Stimulated activated memory B cell treated with anti-CD40 and anti-IgM and Interleukin-4, amounts not matched to agents 10 μg/mL and 1 μg/mL and 100 μg/mL, for 72 hours (primary cell): ENCODE measurements at regions not wholly inside any gene's neighbourhood (a gene's known extent, or its start where the extent isn't known, plus 50 kb on each side); places are given as distances from the start of the nearest gene placed in this dataset.
"Not testable (repeated sequence)": the region's sequence is repeated elsewhere in the genome, so short reads cannot be mapped to it uniquely, and the experiment has no call there.

Experiments
- ATAC-seq: fragments of 150-1000 bp; cut with Tn5 transposase; 2 replicates; pipeline ENCODE4 v1.10.0; 2021
- H3K27ac Mint-ChIP-seq: one replicate; pipeline ENCODE4 v1.8.0; 2022; ENCODE audit warnings: mild to moderate bottlenecking, mixed read lengths
- H3K27me3 Mint-ChIP-seq: one replicate; pipeline ENCODE4 v1.8.0; 2022; ENCODE audit warnings: mixed read lengths
- H3K36me3 Mint-ChIP-seq: one replicate; pipeline ENCODE4 v1.8.0; 2022; ENCODE audit warnings: mixed read lengths
- H3K4me1 Mint-ChIP-seq: one replicate; pipeline ENCODE4 v1.8.0; 2022; ENCODE audit warnings: mixed read lengths
- H3K4me3 Mint-ChIP-seq: one replicate; pipeline ENCODE4 v1.8.0; 2022; ENCODE audit warnings: mild to moderate bottlenecking, moderate library complexity, mixed read lengths
- H3K9me3 Mint-ChIP-seq: one replicate; pipeline ENCODE4 v1.8.0; 2022; ENCODE audit warnings: mixed read lengths

DNA sequence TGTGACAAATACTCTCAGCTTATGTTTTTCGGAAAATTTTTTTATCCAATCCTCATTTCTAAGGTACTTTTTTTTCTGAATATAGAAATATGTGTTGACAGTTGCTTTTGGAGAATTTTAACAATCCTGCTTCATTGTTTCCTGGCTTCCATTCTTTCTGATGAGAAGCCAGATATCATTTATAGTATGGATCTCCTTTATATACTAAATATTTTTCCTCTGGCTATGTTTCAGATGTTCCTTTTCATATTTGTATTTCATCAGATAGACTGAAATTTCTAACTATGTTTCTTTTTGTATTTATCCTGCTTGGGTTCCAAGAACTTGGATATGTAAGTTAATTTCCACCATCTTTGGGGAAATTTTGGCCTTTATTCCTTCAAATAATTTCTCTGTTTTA is 138.9 kb upstream of the CDH11 start:
- peaks cover 11% of the 10 kb centered on the region for H3K9me3 Mint-ChIP-seq
- H3K27ac Mint-ChIP-seq, result no peak overlapping the region
- H3K36me3 Mint-ChIP-seq, result no peaks in the 10 kb centered on the region
- no peak overlapping the region for H3K4me3 Mint-ChIP-seq
- H3K27me3 Mint-ChIP-seq, result no peaks in the 10 kb centered on the region
- no peaks in the 10 kb centered on the region for H3K4me1 Mint-ChIP-seq
- no peak for ATAC-seq

DNA sequence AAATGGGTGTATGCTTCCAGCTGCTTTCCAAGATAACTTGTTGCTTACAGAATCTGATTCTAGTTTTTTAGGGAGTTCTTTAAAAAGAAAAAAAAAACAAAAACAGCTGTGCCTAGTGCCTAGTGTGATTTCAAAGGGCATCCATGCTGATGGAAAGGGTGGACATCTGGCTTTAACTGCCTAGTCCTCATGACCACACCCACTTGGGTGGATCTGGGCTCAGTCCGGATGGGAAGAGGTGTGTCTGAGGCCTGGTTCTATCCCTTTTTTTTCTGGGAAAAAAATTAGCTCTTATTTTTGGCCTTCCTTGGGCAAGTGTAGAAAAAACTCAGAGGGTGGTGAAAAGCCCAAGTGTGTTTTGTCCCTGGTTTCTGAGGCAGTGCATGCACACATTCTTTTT is 132.3 kb upstream of the CDH11 start:
- Mint-ChIP-seq H3K27me3 (no peaks in the 10 kb centered on the region), H3K4me1 (no peaks in the 10 kb centered on the region), H3K4me3 (no peak overlapping the region), H3K27ac (no peak overlapping the region), H3K9me3 (peaks cover 4% of the 10 kb centered on the region), H3K36me3 (no peaks in the 10 kb centered on the region)
- ATAC-seq, result no peak

GRCh38 chr16:65249768-65250167 is 127.9 kb upstream of the CDH11 start:
- no peaks in the 10 kb centered on the region for H3K36me3 Mint-ChIP-seq
- H3K27me3 Mint-ChIP-seq, result no peaks in the 10 kb centered on the region
- H3K9me3 Mint-ChIP-seq, result no peaks in the 10 kb centered on the region
- H3K4me3 Mint-ChIP-seq, result no peak overlapping the region
- H3K4me1 Mint-ChIP-seq, result no peaks in the 10 kb centered on the region
- no peak overlapping the region for H3K27ac Mint-ChIP-seq
- no peak for ATAC-seq

GRCh38 chr16:65244787-65245186 is 122.9 kb upstream of the CDH11 start:
- no peaks in the 10 kb centered on the region for H3K36me3 Mint-ChIP-seq
- H3K9me3 Mint-ChIP-seq, result no peaks in the 10 kb centered on the region
- no peaks in the 10 kb centered on the region for H3K27me3 Mint-ChIP-seq
- no peak overlapping the region for H3K4me3 Mint-ChIP-seq
- H3K4me1 Mint-ChIP-seq, result no peaks in the 10 kb centered on the region
- no peak for ATAC-seq
- no peak overlapping the region for H3K27ac Mint-ChIP-seq

- no peak overlapping the region for H3K4me3 Mint-ChIP-seq
- H3K4me1 Mint-ChIP-seq, result no peaks in the 10 kb centered on the region
- H3K27ac Mint-ChIP-seq, result no peak overlapping the region
- H3K36me3 Mint-ChIP-seq, result no peaks in the 10 kb centered on the region
- no peak for ATAC-seq
- no peaks in the 10 kb centered on the region for H3K27me3 Mint-ChIP-seq
- H3K9me3 Mint-ChIP-seq, result peaks cover 11% of the 10 kb centered on the region
Observed at GRCh38 chr16:65235339-65236177, 113.7 kb upstream of the CDH11 start.

DNA sequence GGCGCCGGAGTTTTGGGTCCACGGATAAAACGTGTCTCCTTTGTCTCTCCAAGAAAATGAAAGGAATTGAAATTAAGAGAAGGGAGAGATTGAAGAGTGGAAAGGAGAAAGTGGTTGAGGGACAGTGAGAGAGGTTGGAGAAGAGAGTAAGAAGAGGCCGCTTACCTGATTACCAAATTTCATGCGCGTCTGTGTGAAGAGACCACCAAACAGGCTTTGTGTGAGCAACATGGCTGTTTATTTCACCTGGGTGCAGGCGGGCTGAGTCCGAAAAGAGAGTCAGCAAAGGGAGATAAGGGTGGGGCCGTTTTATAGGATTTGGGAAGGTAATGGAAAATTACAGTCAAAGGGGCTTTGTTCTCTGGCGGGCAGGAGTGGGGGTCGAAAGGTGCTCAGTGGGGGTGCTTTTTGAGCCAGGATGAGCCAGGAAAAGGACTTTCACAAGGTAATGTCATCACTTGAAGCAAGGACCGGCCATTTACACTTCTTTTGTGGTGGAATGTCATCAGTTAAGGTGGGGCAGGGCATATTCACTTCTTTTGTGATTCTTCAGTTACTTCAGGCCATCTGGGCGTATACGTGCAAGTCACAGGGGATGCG is 113.0 kb upstream of the CDH11 start:
- H3K4me1 Mint-ChIP-seq, H3K36me3 Mint-ChIP-seq, H3K27ac Mint-ChIP-seq, H3K4me3 Mint-ChIP-seq, H3K27me3 Mint-ChIP-seq, ATAC-seq: not testable (repeated sequence)
- peaks cover 14% of the 10 kb centered on the region for H3K9me3 Mint-ChIP-seq

- Mint-ChIP-seq H3K4me1 (no peaks in the 10 kb centered on the region), H3K27ac (no peak overlapping the region), H3K4me3 (no peak overlapping the region), H3K27me3 (no peaks in the 10 kb centered on the region), H3K9me3 (peaks cover 23% of the 10 kb centered on the region), H3K36me3 (no peaks in the 10 kb centered on the region)
- ATAC-seq, result no peak
Observed at GRCh38 chr16:65229191-65229662, 107.4 kb upstream of the CDH11 start.

DNA sequence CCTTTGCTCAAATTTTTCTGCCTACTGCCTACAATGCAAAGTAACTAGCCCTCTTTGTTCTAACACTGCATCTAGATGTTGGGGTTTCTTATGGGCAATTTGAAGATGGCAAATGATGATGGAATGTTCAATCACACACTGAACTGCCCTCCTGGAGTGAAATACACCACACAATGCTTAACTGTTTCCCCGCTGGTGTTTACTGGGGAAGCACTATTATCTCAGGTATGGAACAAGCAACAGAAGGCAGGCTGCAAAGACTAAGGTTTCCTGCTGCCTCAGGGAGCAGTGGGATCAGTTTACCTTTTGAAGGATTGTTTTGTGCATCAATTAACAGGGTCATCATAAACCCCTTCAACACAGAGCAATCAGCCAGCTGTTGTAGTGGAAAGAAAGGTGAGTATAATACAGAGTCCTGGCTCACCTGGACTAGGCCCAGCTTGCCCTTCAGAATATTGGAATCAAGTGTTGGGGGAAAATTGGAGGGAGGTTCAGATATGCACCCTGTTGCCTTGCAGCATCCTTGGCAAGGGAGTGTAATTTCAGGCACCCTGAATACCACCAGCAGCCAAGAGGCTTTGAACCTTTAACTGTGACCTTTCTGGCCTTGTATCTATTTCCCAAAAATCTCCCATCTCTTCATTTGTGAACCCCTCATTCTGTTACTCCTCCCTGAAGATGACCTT is 105.4 kb upstream of the CDH11 start:
- ATAC-seq, result no peak
- Mint-ChIP-seq H3K36me3 (no peaks in the 10 kb centered on the region), H3K4me1 (no peaks in the 10 kb centered on the region), H3K9me3 (peaks cover 23% of the 10 kb centered on the region), H3K27me3 (no peaks in the 10 kb centered on the region), H3K4me3 (no peak overlapping the region), H3K27ac (no peak overlapping the region)

DNA sequence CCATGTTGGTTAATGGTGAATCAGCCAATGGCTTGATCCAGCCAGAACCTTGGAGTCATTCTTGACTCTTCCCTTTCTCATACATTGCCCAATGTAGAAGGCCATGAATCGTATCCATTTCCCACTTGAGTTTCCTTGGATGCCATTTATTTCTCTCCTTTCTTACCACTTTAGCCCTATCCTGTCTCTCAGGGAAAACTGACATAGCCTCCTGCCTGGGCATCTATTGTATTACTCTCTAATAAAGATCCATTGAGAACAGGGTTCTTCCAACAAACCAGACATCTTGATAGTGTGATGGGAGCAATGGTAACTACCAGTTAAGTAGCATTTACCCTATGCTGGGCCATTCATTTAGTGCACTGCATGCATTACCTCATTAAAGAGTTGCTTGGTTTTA is 104.2 kb upstream of the CDH11 start:
- Mint-ChIP-seq H3K27me3 (no peaks in the 10 kb centered on the region), H3K9me3 (peaks cover 21% of the 10 kb centered on the region), H3K4me3 (no peak overlapping the region), H3K36me3 (no peaks in the 10 kb centered on the region), H3K27ac (no peak overlapping the region), H3K4me1 (no peaks in the 10 kb centered on the region)
- ATAC-seq, result no peak

DNA sequence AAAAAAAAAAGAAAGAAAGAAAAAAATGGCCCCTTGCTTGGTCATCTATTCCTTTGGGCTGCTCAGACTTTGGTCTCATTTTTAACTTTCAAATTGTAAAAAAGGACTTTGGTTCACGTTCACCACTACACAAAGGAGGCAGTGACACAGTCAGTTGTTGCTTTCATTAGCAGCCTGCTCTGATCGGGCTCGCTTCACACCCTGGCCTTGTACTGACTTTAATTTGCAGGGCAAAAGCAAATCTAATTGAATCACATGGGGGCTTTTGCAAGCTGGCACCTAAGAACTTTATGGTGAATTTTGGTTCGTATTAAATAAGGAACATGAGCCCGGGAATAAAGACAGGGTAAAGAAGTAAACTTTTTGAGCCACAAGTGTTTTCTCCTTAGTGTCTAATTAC is 103.6 kb upstream of the CDH11 start:
- Mint-ChIP-seq H3K27ac (no peak overlapping the region), H3K36me3 (no peaks in the 10 kb centered on the region), H3K4me3 (no peak overlapping the region), H3K27me3 (no peaks in the 10 kb centered on the region), H3K4me1 (no peaks in the 10 kb centered on the region), H3K9me3 (peaks cover 21% of the 10 kb centered on the region)
- ATAC-seq, result no peak

DNA sequence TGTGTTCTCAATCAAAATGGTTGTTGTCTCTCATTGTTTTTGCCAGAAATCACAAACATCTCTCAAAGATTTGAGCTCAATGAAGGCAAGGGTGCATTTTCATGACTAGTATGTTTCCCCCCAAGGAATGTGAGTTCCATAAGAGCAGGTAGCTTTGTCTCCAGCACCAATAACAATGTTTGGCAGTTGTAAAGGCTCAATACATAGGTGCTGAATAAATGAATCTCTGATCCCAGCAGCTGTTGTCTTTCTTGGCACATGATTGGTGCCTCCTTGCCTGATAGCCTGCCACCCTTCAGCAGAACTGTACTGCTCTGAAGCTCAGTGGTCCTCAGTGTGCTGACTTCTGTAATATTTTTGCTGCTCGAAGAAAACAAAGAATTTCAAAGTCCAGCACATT is 103.1 kb upstream of the CDH11 start:
- H3K4me1 Mint-ChIP-seq, result no peaks in the 10 kb centered on the region
- H3K36me3 Mint-ChIP-seq, result no peaks in the 10 kb centered on the region
- H3K4me3 Mint-ChIP-seq, result no peak overlapping the region
- no peak for ATAC-seq
- no peak overlapping the region for H3K27ac Mint-ChIP-seq
- H3K27me3 Mint-ChIP-seq, result no peaks in the 10 kb centered on the region
- peaks cover 18% of the 10 kb centered on the region for H3K9me3 Mint-ChIP-seq

DNA sequence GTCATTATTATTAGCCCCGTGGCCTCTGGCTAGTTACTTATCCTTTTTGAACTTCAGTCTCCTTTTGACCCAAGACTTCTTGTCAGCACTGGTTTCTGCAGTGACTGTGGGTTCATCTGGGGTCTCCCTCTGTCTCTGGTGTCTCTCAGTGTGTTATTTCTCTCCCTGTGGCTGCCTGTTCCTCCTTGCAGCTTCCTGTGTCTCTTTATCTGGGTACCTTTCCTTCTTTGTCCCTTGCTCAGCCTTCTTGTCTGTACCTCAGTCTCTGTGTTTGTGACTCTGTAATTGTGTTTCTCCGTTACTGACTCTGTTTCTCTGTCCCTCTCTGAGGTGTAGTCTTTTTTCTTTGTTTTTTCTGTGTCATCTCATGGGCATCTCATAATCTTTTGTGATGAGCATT is 102.6 kb upstream of the CDH11 start:
- H3K9me3 Mint-ChIP-seq, result peaks cover 18% of the 10 kb centered on the region

DNA sequence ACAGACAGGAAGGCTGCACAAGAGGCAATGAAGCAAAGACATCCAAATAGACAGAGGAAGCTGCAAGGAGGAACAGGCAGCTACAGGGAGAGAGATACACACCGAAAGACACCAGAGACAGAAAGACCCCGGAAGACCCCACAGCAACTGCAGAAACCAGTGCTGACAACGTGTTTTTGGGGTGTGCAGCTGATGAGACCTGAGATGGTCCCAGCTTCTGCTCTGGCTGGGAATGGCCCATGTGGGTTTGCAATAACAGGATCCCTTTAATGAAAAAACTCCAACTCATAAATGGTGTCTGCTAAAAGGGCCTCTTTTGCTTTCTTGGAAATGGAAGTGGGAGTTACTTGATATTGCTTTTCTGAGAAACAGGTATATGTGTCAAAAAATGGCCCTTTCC is 101.5 kb upstream of the CDH11 start:
- no peak overlapping the region for H3K27ac Mint-ChIP-seq
- no peaks in the 10 kb centered on the region for H3K27me3 Mint-ChIP-seq
- no peak overlapping the region for H3K4me3 Mint-ChIP-seq
- H3K4me1 Mint-ChIP-seq, result no peaks in the 10 kb centered on the region
- H3K36me3 Mint-ChIP-seq, result no peaks in the 10 kb centered on the region
- peak; percentile 12 for ATAC-seq
- peaks cover 16% of the 10 kb centered on the region for H3K9me3 Mint-ChIP-seq

More for the DNA sequence above, 102.6 kb upstream of the CDH11 start:
- ATAC-seq, result no peak
- no peaks in the 10 kb centered on the region for H3K4me1 Mint-ChIP-seq
- H3K36me3 Mint-ChIP-seq, result no peaks in the 10 kb centered on the region
- no peak overlapping the region for H3K27ac Mint-ChIP-seq
- no peak overlapping the region for H3K4me3 Mint-ChIP-seq
- H3K27me3 Mint-ChIP-seq, result no peaks in the 10 kb centered on the region

DNA sequence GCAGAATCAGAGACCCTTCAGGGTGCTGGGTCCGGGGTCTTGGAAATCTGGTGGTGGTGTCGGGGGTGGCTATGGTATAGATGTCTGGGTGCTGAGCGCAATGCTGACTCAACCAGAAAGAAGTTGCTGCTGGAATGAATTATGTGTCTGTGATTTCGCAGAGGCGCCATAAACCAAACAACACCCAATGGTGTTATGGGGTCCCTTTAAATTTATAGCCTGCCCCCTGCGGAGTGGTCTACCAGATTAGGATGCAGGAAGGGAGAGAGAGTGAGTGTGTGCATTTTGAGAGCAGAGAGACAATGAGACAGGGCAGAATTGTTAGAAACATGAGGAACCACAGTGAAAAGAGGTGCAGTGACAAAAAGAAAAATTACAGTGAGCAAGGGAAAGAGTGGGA is 100.7 kb upstream of the CDH11 start:
- Mint-ChIP-seq H3K9me3 (peaks cover 13% of the 10 kb centered on the region), H3K4me3 (no peak overlapping the region), H3K27me3 (no peaks in the 10 kb centered on the region), H3K4me1 (no peaks in the 10 kb centered on the region), H3K36me3 (no peaks in the 10 kb centered on the region), H3K27ac (no peak overlapping the region)
- ATAC-seq, result no peak

GRCh38 chr16:65222049-65222448 is 100.2 kb upstream of the CDH11 start:
- no peak for ATAC-seq
- no peak overlapping the region for H3K27ac Mint-ChIP-seq
- H3K4me1 Mint-ChIP-seq, result no peaks in the 10 kb centered on the region
- H3K36me3 Mint-ChIP-seq, result no peaks in the 10 kb centered on the region
- H3K9me3 Mint-ChIP-seq, result peaks cover 13% of the 10 kb centered on the region
- H3K27me3 Mint-ChIP-seq, result no peaks in the 10 kb centered on the region
- no peak overlapping the region for H3K4me3 Mint-ChIP-seq

DNA sequence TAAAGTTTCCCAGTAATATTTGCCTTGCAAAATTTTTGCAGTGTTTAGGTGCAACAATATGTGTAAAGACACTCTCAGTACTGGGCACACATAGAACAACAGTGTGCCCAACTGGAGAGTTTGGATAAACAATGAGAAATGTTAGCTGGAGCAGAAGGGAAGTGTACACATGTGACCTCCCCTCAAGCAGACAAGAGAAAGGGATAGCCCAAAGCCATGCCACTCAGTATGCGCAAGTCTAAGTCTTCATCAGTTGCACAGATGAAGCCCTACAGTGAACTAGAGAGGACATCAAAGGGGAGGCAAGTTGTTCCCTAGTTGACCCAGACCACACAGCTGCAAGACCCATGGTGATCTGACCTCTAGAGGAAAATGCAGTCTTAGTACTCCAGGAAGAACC is 97.9 kb upstream of the CDH11 start:
- peaks cover 10% of the 10 kb centered on the region for H3K9me3 Mint-ChIP-seq
- no peaks in the 10 kb centered on the region for H3K27me3 Mint-ChIP-seq
- no peak overlapping the region for H3K4me3 Mint-ChIP-seq
- no peaks in the 10 kb centered on the region for H3K36me3 Mint-ChIP-seq
- H3K4me1 Mint-ChIP-seq, result no peaks in the 10 kb centered on the region
- no peak overlapping the region for H3K27ac Mint-ChIP-seq
- no peak for ATAC-seq
